ENCODE measurements at regions not wholly inside any gene's neighbourhood (a gene's known extent, or its start where the extent isn't known, plus 50 kb on each side); places are given as distances from the start of the nearest gene placed in this dataset.

- no peak for TF ChIP-seq CREB1 (IDR thresholded peaks at IDR 0.05; ENCODE audit: low read depth)
- TF ChIP-seq TAF1 (IDR thresholded peaks at IDR 0.05; ENCODE audit: low read depth) = no peak
- TF ChIP-seq, protein P1, sequence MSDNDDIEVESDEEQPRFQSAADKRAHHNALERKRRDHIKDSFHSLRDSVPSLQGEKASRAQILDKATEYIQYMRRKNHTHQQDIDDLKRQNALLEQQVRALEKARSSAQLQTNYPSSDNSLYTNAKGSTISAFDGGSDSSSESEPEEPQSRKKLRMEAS (IDR thresholded peaks at IDR 0.05) = no peak
- no peak for TF ChIP-seq NFIC (IDR thresholded peaks at IDR 0.05)
- TF ChIP-seq FOXM1 (IDR thresholded peaks at IDR 0.05; ENCODE audit: borderline replicate concordance, low read depth) = no peak
- TF ChIP-seq TCF12 (IDR thresholded peaks at IDR 0.05; ENCODE audit: low read depth) = no peak
These were observed 67.3 kb upstream of the PCSK5 start for GRCh38 chr9:75823151-75823550.

DNA sequence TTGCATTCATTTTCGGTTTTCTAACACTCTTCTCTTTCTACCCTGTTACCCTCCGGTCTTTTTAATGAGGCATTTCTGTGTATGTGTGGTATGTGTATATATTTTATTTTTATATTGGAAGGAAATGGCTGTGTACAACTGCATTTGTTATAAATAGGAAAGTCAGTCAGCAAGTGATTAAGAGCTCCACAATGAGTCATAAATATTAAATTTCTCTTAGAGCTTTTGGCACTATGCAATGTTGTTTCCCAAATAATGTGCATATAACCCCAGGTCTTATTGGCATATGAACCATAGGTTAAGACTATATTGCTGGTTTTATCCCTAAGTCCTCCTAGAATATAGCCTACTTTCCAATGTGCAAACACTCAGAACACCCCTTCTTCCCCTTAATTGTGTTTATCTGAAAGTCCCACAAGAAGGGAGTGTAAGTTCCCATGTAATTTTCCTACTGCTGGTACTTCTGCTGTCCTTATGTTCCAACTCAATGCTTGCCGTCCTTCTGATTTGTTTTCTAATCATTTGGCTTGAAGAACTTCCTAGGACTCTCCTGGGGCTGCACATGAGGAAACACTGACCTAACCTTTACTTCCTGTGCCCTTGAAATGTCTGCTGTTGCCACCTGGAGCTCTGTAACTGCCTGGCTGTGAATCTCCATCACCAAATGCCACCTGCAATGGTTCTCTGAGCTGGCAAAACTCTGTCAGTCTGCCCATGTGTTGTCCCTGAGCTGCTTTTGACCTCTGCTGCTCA is 65.5 kb upstream of the PCSK5 start:
- TF ChIP-seq TAF1 (IDR thresholded peaks at IDR 0.05; ENCODE audit: low read depth) (no peak), TEAD4 (IDR thresholded peaks at IDR 0.05) (no peak), RAD21 (IDR thresholded peaks at IDR 0.05; ENCODE audit: low read depth) (no peak), CREB1 (IDR thresholded peaks at IDR 0.05; ENCODE audit: low read depth) (no peak), CEBPB (IDR thresholded peaks at IDR 0.05) (no peak), REST (IDR thresholded peaks at IDR 0.05; ENCODE audit: low read depth) (no peak), EP300 (IDR thresholded peaks at IDR 0.05; ENCODE audit: borderline replicate concordance) (no peak), FOXM1 (IDR thresholded peaks at IDR 0.05; ENCODE audit: borderline replicate concordance, low read depth) (no peak), EGR1 (IDR thresholded peaks at IDR 0.05) (no peak), ZBTB7A (IDR thresholded peaks at IDR 0.05; ENCODE audit: low read depth) (no peak), TCF12 (IDR thresholded peaks at IDR 0.05; ENCODE audit: low read depth) (no peak), YY1 (IDR thresholded peaks at IDR 0.05; ENCODE audit: low read depth) (no peak), NFIC (IDR thresholded peaks at IDR 0.05) (no peak)
- TF ChIP-seq, protein P1 (IDR thresholded peaks at IDR 0.05) = no peak
- TF ChIP-seq, protein P2, sequence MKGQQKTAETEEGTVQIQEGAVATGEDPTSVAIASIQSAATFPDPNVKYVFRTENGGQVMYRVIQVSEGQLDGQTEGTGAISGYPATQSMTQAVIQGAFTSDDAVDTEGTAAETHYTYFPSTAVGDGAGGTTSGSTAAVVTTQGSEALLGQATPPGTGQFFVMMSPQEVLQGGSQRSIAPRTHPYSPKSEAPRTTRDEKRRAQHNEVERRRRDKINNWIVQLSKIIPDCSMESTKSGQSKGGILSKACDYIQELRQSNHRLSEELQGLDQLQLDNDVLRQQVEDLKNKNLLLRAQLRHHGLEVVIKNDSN (IDR thresholded peaks at IDR 0.05) = no peak

DNA sequence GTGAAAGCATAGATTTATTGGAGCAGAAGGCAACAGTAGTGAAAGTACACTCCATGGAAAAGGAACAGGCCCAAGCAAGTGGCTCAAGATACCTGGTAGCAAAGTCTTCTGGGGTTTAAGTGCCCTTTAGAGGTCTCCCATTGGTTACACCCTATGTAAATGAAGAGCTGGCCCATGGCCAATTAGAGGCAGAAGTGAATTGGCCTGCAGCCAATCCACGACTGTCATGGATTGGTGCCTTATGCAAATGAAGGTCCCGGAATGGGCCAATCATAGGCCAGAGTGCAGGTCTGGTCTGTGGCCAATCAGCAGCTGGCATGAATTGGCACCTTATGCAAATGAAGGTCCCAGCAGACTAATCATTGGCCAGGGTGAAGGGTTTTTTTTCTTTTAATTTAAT is 64.2 kb upstream of the PCSK5 start:
- no peak for TF ChIP-seq EGR1 (IDR thresholded peaks at IDR 0.05)
- TF ChIP-seq TEAD4 (IDR thresholded peaks at IDR 0.05) = no peak
- TF ChIP-seq, protein P1 (IDR thresholded peaks at IDR 0.05) = no peak
- no peak for TF ChIP-seq YY1 (IDR thresholded peaks at IDR 0.05; ENCODE audit: low read depth)
- peak; percentile 40; the same call in 1 of the 2 replicates for TF ChIP-seq NFIC (IDR thresholded peaks at IDR 0.05)
- no peak for TF ChIP-seq TAF1 (IDR thresholded peaks at IDR 0.05; ENCODE audit: low read depth)
- no peak for TF ChIP-seq FOXM1 (IDR thresholded peaks at IDR 0.05; ENCODE audit: borderline replicate concordance, low read depth)

DNA sequence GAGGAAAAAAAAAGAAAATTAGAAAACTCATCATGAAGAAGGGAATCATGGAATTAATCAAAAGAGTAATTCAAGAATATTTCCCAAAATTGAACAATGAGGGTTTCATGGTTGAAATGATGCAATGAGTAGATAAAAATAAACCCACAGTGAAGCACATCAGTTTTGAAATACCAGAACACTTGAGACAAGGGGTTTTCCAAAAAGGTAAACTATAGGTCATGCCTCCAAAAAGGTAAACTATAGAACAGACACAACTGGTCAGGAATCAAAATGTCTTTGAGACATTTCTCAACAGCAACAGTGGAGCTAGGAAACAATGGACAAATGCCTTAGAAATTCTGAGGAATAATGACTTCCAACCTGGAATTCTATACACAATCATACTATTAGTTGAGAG is 60.2 kb upstream of the PCSK5 start:
- TF ChIP-seq ZBTB7A (IDR thresholded peaks at IDR 0.05; ENCODE audit: low read depth) (no peak), YY1 (IDR thresholded peaks at IDR 0.05; ENCODE audit: low read depth) (no peak), NFIC (IDR thresholded peaks at IDR 0.05) (no peak), EGR1 (IDR thresholded peaks at IDR 0.05) (no peak), FOXM1 (IDR thresholded peaks at IDR 0.05; ENCODE audit: borderline replicate concordance, low read depth) (no peak), REST (IDR thresholded peaks at IDR 0.05; ENCODE audit: low read depth) (no peak), TCF12 (IDR thresholded peaks at IDR 0.05; ENCODE audit: low read depth) (no peak), TEAD4 (IDR thresholded peaks at IDR 0.05) (no peak), EP300 (IDR thresholded peaks at IDR 0.05; ENCODE audit: borderline replicate concordance) (no peak), CEBPB (IDR thresholded peaks at IDR 0.05) (no peak), TAF1 (IDR thresholded peaks at IDR 0.05; ENCODE audit: low read depth) (no peak), CREB1 (IDR thresholded peaks at IDR 0.05; ENCODE audit: low read depth) (no peak), RAD21 (IDR thresholded peaks at IDR 0.05; ENCODE audit: low read depth) (no peak)
- TF ChIP-seq, protein P1 (IDR thresholded peaks at IDR 0.05) = no peak
- TF ChIP-seq, protein P2 (IDR thresholded peaks at IDR 0.05) = no peak

- no peak for TF ChIP-seq EP300 (IDR thresholded peaks at IDR 0.05; ENCODE audit: borderline replicate concordance)
- TF ChIP-seq ZBTB7A (IDR thresholded peaks at IDR 0.05; ENCODE audit: low read depth) = no peak
- TF ChIP-seq TCF12 (IDR thresholded peaks at IDR 0.05; ENCODE audit: low read depth) = no peak
- TF ChIP-seq YY1 (IDR thresholded peaks at IDR 0.05; ENCODE audit: low read depth) = no peak
- no peak for TF ChIP-seq CREB1 (IDR thresholded peaks at IDR 0.05; ENCODE audit: low read depth)
- TF ChIP-seq TEAD4 (IDR thresholded peaks at IDR 0.05) = no peak
- no peak for TF ChIP-seq REST (IDR thresholded peaks at IDR 0.05; ENCODE audit: low read depth)
- TF ChIP-seq, protein P1 (IDR thresholded peaks at IDR 0.05) = no peak
- TF ChIP-seq FOXM1 (IDR thresholded peaks at IDR 0.05; ENCODE audit: borderline replicate concordance, low read depth) = no peak
- no peak for TF ChIP-seq CEBPB (IDR thresholded peaks at IDR 0.05)
- TF ChIP-seq EGR1 (IDR thresholded peaks at IDR 0.05) = no peak
- TF ChIP-seq, protein P2 (IDR thresholded peaks at IDR 0.05) = no peak
These were observed 56.7 kb upstream of the PCSK5 start for GRCh38 chr9:75833778-75834177.

All from Ishikawa (cell line).